ENCODE measurements at regions not wholly inside any gene's neighbourhood (a gene's known extent, or its start where the extent isn't known, plus 50 kb on each side); places are given as distances from the start of the nearest gene placed in this dataset.

DNA sequence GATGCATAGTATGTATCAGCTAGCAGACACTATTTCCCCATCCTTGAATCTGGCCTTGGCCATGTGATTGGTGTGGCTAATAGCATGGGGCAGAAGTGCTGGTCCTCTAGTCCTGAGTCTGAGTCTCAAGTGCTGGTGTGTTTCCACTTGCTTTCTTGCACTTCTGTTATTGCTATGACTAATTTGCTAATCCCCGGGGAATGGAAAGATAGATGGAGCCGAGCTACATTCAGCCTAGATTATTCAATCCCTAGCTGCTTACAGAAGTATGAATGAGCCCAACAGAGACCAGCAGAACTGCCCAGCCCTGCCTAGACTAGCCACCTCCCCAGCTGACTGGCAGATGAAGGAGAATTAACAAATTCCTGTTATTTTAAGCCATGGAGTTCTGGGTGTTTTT, 53.2 kb upstream of the SYPL1 start:
- no peak for DNase-seq

DNA sequence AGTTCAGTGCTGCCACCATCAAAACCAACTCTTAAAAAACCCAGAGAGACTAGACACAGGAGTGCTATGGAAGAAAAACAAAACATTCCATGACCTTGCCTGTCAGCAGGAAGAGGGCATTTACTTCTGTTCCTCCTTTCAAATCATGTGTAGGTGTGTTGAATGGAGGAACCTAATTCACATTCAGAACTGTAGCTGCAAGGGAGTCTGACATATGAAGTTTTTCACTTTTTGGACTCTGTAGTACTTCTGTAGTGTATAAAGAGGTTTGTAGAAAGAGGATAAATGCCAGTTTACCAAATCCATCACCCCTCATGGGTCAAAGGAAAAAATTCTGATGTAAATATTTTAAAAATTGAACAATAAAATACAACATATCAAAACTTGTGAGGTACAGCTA, 51.1 kb upstream of the SYPL1 start:
- DNase-seq, result no peak

Measured in stimulated activated CD4-positive, alpha-beta T cell treated with anti-CD3 and anti-CD28 coated beads, Interleukin-4, amount 100 ng/mL, for 1 hour (primary cell).